Neural progenitor cell (in vitro differentiated cells): ENCODE measurements at regions not wholly inside any gene's neighbourhood (a gene's known extent, or its start where the extent isn't known, plus 50 kb on each side); places are given as distances from the start of the nearest gene placed in this dataset.

ENCODE experiments used
- EZH2 ChIP-seq: fragments of 200-600 bp; sonication (generic); IDR thresholded peaks from 2 replicates; pipeline ENCODE4 v1.6.1; 2017; ENCODE audit warnings: antibody characterized with exemption, mild to moderate bottlenecking, moderate library complexity
- EZH2phosphoT487 ChIP-seq: fragments of 200-600 bp; sonication (generic); IDR thresholded peaks from 2 replicates; pipeline ENCODE4 v1.6.1; 2017; ENCODE audit warnings: antibody characterized with exemption
- TF ChIP-seq, protein P1 (sequence below): fragments of 200-600 bp; sonication (generic); IDR thresholded peaks from 2 replicates; pipeline ENCODE4 v1.5.1; 2017; ENCODE audit warnings: antibody characterized with exemption, mild to moderate bottlenecking

DNA sequence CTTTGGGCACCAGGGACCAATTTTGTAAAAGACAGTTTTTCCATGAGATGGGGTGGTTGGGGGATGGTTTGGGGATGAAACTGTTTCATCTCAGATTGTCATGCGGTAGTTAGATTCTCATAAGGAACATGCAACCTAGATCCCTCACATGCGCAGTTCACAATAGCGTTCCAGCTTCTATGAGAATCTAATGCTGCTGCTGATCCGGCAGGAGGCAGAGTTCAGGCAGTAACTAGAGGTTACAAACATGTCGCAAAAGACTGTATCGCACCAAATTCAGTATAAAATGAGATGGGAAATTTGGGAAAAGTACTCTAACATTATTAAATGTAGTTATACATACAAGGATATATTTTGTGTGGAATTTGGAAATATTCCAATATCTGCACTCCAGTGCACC is 213.2 kb upstream of the LRFN5 start:
- TF ChIP-seq, protein P1, sequence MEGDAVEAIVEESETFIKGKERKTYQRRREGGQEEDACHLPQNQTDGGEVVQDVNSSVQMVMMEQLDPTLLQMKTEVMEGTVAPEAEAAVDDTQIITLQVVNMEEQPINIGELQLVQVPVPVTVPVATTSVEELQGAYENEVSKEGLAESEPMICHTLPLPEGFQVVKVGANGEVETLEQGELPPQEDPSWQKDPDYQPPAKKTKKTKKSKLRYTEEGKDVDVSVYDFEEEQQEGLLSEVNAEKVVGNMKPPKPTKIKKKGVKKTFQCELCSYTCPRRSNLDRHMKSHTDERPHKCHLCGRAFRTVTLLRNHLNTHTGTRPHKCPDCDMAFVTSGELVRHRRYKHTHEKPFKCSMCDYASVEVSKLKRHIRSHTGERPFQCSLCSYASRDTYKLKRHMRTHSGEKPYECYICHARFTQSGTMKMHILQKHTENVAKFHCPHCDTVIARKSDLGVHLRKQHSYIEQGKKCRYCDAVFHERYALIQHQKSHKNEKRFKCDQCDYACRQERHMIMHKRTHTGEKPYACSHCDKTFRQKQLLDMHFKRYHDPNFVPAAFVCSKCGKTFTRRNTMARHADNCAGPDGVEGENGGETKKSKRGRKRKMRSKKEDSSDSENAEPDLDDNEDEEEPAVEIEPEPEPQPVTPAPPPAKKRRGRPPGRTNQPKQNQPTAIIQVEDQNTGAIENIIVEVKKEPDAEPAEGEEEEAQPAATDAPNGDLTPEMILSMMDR = no peak
- TF ChIP-seq EZH2 (no peak), EZH2phosphoT487 (no peak)
